Hindlimb muscle (tissue), 1 donor: ENCODE measurements at regions not wholly inside any gene's neighbourhood (a gene's known extent, or its start where the extent isn't known, plus 50 kb on each side); places are given as distances from the start of the nearest gene placed in this dataset.

Source experiments
- DNase-seq: peaks from one replicate; pipeline ENCODE4 v3.0.0-alpha.2; 2013

GRCh38 chr21:29443411-29444010 is 144.8 kb downstream of the BACH1 start:
- DNase-seq, result no peak

GRCh38 chr21:29448766-29449165 is 150.0 kb downstream of the BACH1 start:
- DNase-seq, result no peak

- no peak for DNase-seq
Measured at GRCh38 chr21:29449306-29449950, 150.7 kb downstream of the BACH1 start.

- DNase-seq, result no peak
Measured at GRCh38 chr21:29450058-29450457, 151.3 kb downstream of the BACH1 start.

- no peak for DNase-seq
Measured at GRCh38 chr21:29453511-29453910, 154.8 kb downstream of the BACH1 start.

GRCh38 chr21:29454179-29454578 is 155.5 kb downstream of the BACH1 start:
- no peak for DNase-seq

- DNase-seq, result no peak
Measured at GRCh38 chr21:29462479-29462878, 163.8 kb downstream of the BACH1 start.

- no peak for DNase-seq
Measured at GRCh38 chr21:29465546-29465945, 166.8 kb downstream of the BACH1 start.

GRCh38 chr21:29466532-29466931 is 167.8 kb downstream of the BACH1 start:
- DNase-seq, result no peak

GRCh38 chr21:29470397-29470796 is 171.7 kb downstream of the BACH1 start:
- no peak for DNase-seq

- no peak for DNase-seq
Measured at GRCh38 chr21:29473808-29474207, 175.1 kb downstream of the BACH1 start.

GRCh38 chr21:29475329-29475728 is 176.6 kb downstream of the BACH1 start:
- no peak for DNase-seq

- DNase-seq, result no peak
Measured at GRCh38 chr21:29477347-29477746, 178.6 kb downstream of the BACH1 start.

- DNase-seq, result no peak
Measured at GRCh38 chr21:29477941-29478340, 179.2 kb downstream of the BACH1 start.

- no peak for DNase-seq
Measured at GRCh38 chr21:29481081-29481480, 182.4 kb downstream of the BACH1 start.

- DNase-seq, result no peak
Measured at GRCh38 chr21:29481641-29482040, 182.9 kb downstream of the BACH1 start.

GRCh38 chr21:29486306-29486807 is 187.6 kb downstream of the BACH1 start:
- no peak for DNase-seq
